SU-DHL-6 (cell line): ENCODE measurements at regions not wholly inside any gene's neighbourhood (a gene's known extent, or its start where the extent isn't known, plus 50 kb on each side); places are given as distances from the start of the nearest gene placed in this dataset.

Experiments
- EZH2phosphoT487 ChIP-seq: fragments of 200-600 bp; sonication (generic), shearing (Covaris generic); conservative IDR thresholded peaks from 2 replicates; pipeline ENCODE4 v1.6.1; 2018; ENCODE audit warnings: mild to moderate bottlenecking, antibody characterized with exemption, low read length, moderate library complexity, mixed read lengths
- TF ChIP-seq, protein P1 (sequence below): fragments of 200-600 bp; sonication (generic); IDR thresholded peaks from one replicate; pipeline ENCODE4 v1.5.1; 2017; ENCODE audit warnings: antibody characterized with exemption, mild to moderate bottlenecking, low read length, moderate library complexity; ENCODE audit not compliant: insufficient read depth, poor library complexity, severe bottlenecking

DNA sequence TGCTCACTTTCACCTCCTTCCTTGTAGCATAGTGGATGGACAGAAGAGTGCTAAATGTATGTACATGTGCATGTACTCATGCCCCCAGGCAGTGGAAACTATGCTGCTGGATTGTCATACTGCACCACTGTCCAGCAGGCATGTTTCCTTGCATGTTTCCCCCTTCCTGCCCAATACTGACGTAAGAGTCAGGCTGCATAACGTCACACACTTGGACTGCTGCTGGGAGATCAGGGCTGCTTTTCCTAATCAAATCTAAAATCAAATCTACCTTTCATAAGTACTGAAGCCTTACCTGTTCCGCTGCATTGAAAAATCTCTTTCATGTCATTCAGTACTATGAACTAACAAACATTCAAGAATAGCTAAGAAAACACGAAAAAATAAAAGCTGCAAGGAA lies 67.9 kb upstream of the ROBO1 start:
- TF ChIP-seq, protein P1, sequence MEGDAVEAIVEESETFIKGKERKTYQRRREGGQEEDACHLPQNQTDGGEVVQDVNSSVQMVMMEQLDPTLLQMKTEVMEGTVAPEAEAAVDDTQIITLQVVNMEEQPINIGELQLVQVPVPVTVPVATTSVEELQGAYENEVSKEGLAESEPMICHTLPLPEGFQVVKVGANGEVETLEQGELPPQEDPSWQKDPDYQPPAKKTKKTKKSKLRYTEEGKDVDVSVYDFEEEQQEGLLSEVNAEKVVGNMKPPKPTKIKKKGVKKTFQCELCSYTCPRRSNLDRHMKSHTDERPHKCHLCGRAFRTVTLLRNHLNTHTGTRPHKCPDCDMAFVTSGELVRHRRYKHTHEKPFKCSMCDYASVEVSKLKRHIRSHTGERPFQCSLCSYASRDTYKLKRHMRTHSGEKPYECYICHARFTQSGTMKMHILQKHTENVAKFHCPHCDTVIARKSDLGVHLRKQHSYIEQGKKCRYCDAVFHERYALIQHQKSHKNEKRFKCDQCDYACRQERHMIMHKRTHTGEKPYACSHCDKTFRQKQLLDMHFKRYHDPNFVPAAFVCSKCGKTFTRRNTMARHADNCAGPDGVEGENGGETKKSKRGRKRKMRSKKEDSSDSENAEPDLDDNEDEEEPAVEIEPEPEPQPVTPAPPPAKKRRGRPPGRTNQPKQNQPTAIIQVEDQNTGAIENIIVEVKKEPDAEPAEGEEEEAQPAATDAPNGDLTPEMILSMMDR, result no peak
- TF ChIP-seq EZH2phosphoT487, result no peak
